ENCODE measurements at regions not wholly inside any gene's neighbourhood (a gene's known extent, or its start where the extent isn't known, plus 50 kb on each side); places are given as distances from the start of the nearest gene placed in this dataset.

DNA sequence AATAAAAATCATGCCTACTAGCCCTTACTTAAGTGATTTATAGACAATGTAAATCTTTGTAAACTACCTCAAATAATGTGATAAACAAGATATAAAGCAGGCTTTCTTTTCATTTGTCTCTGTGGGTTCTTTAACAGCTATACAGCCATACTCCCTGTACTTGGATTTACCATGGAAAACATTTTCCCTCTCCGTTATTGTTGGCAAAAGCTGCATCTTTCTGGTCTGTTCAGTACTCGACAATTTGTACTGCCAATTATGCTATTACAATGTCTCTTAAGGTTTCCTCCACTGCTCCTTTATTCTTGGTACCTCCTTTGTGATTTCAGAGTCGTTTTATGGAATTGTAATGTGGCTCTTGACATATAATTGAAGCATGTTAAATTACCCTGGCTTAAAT is 426.3 kb upstream of the PKDCC start:
- DNase-seq = no peak

DNA sequence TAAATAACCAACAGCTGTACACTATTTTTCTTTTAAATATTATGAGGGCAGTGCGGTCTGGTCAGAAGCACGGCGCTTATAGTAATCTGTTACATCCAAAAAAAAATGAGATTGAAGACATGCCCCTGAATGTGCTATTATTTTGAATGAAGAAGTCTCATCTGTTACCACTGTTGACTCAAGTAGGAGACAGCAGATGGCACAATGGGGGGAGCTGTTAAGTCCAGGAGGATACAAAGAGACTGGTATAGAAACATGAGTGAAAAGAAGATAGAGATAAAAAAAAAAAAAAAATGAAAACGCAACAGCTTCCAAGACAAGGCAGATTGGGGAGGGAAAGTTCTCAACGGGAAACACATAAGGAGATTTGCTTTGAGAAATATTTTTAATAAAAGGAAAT is 425.5 kb upstream of the PKDCC start:
- DNase-seq = no peak

DNA sequence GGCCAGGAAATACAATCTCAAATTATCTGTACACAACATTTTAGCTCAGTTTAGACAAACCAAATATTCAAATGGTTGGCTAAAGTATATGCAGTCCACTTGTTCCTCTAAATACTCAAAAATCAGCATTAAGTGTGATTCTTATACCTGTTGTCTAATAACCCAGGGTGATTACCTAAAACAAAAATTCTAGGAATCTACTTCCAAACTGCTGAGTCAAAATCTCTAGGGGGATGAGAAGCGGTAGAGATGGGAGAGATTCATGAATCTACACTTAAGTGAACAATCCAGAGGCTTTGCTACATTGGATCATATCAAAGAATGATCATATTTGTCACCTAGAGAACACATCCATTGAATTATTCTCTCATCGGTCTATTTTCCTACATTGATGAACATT is 420.9 kb upstream of the PKDCC start:
- no peak for DNase-seq

DNA sequence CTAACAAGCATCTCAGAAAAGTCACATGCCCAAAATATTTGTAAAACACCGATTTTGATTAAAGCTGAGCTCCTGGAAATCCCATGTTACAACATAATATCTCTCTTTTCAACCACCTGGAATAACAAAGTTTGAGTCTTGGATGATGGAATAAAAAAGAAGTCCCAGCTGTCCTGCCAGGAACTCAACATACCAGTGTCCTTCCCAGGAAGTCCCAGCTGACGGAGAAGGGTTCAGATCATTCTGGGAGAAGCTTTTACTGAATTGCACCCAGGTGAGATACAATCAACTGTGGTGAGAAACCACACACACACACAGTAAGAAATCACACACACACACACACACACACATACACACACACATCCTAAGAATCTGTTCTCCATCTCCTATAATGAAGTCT is 413.1 kb upstream of the PKDCC start:
- DNase-seq = no peak

DNA sequence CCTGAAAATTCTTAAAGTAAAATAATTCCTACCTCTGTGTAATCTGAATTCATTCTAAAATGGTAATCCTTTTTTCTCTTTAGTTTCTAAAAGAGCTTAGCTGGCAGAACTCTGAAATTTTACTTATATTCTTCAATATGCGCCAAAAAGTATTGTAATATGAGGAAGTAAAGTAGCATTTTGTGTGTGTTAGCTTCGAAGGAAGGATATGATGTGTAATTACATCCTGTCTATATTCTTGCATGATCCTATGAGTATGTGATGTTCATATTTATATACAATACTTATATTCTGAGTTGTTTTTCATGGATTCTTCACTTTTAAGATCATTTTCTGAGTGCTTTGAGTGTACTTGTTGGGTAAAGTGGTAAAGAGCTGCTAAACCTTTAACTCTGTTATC is 402.9 kb upstream of the PKDCC start:
- DNase-seq = no peak

DNA sequence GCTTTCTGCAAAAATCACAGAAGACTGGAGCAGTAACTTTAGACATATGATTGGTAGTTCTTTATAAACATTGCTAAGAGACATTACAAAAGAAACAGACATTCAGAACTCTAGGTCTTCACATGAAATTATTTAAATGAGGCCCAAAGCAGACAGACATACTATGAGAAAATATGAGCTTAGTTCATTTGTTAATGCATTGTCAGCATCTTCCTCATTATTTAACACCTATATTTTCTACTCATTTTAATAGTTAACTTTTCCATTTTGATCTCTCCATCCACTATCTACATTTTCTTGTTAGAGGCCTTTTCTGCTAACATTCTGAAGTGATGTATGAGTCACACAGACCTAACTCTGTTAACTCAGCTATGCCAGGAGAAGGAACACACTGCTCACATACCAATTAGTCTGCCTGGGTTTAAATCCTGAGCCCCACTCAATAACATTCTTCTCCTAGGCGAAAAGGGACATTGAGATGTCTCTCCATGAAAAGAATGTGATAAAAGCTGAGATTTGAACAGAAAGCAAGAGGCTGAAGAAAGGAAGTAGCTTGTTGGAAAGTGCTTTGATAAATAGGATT is 400.3 kb upstream of the PKDCC start:
- DNase-seq = no peak

DNA sequence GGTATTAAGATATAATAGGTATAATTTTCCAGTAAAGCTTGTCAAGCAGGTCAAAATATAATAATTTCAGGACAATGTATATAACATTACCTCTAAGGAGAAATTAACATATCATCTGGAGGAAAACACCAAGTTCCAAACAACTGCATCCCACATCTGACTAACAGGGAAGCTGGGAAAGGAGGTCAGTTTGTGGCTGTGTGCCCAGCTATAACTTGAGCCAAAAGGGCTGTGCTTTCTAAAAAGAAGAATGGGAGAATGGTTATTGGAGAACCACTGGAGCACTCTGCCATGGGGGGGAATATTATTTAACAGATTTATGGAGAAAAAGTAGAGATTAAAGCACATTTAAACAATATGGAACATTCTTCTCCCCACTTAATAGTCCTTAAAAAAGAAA is 390.6 kb upstream of the PKDCC start:
- DNase-seq = no peak

DNA sequence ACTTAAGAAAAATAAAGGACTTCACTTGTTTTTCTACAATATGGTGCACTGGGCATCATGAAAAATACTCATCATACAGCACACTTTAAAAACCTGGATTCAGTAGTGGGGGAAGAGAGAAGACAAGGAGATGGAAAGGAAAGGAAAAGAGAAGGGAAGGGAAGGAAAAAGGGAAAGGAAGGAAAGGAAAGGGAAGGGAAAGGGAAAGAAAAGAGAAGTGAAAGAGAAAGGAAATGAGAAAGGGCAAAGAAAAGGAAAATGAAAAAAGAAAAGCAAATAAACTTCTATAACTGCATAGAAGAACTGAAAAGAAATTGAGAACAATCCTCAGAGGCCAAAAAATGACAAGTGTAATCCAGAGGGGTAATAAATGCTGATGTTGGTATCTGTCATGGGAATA is 388.1 kb upstream of the PKDCC start:
- no peak for DNase-seq

DNA sequence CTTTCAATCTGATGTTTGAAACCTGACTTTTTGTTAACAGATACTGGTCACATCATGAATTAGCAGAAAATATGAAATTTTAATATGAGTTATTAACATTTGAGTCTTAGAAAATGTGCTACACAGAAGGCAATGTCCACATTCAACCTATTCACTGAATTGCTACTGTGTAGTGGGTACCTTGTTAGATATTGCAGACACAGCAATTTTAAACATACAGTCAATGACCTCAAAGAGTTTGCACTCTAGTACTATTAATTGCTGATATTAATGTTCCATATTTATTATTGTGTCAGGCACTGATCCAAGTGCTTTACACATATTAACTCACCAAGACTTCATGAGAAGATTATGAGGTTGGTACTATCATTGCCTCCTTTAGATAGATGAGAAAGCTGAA is 385.4 kb upstream of the PKDCC start:
- DNase-seq = no peak

DNA sequence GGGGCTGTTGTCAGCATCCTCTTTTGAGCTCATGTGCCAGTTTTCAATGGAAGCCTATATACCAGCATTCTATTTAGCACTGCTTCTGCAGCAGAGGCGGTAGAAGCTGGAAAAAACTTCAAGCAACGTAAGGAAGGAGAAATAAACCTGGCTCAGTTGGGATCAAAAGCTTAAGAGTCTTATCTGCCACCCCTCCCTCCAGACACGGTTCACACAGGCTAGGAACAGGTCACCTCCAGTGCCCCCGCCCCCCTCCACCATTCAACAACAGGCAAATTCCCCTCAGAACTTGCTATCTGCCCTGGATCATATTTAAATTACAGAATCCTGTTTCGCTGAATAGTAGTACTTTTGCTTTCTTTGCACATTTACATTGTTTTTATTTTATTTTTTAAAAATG is 384.8 kb upstream of the PKDCC start:
- no peak for DNase-seq

DNA sequence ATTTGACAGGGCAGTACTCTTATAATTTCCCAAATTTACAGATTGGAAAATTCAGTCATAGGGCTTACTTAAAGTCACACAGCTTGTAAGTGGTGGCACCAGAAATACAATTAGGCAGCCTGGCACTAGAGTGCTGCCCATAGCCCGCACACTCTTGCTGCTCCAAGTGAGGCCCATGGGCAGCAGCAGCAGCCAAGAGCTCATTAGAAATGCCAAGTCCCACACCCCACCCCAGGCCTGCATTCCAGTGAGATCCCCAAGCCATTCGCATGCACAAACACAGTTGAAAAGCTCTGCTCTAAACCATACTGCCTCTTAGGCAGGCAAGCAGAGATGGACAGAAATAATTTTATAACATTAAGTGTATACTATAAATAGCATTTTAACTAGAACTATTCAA is 379.3 kb upstream of the PKDCC start:
- no peak for DNase-seq

DNA sequence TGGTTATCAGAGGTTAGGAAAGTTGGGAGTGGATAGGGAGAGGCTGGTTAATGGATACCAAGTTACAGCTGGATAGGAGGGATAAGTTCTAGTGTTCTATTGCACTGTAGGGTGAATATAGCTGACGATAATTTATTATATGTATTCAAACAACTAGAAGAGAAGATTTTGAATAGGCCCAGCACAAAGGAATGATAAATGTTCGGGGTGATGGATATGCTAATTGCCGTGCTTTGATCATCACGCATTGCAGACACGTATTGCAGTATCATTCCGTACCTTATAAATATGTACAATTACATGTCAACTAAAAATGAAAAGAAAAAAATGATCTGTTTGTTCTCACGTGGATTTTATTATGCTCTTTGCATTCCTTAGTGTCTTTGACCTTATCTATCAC is 369.2 kb upstream of the PKDCC start:
- no peak for DNase-seq

DNA sequence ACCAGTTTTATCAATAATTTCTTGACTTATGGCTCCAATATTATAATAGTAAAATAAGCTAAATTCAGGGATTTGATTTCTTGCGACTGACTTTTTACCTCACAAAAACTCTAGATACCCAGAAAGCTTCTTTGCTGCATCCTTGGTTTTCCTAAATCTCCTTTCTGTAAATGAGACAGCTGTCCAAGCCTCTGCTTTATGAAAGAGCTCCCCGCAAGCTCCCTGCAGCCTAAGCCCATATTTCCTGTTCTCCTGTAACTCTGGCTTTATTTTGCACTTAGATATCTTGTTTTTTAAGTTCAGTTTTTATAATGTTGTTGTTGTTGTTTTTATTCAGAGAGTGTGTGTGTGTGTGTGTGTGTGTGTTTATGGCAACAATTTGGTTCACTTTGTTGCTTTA is 361.7 kb upstream of the PKDCC start:
- no peak for DNase-seq

DNA sequence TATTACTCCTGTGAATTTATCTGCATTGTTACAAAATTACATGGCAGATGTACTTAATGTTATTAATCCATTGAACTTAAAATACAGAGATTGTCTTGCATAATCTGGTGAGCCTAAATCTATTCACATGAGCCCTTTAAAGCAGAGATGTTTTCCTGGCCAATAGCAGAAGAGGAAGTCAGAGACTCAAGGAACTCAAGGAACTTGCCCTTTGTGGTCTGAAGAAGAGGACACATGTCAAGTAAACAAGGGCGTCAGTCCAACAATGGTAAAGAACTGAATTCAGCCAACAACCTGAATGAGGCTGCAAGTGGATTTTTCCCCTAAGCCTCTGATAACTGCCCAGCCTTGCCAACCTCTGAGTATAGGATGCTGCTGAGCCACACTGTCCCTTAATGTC is 356.3 kb upstream of the PKDCC start:
- DNase-seq = no peak

DNA sequence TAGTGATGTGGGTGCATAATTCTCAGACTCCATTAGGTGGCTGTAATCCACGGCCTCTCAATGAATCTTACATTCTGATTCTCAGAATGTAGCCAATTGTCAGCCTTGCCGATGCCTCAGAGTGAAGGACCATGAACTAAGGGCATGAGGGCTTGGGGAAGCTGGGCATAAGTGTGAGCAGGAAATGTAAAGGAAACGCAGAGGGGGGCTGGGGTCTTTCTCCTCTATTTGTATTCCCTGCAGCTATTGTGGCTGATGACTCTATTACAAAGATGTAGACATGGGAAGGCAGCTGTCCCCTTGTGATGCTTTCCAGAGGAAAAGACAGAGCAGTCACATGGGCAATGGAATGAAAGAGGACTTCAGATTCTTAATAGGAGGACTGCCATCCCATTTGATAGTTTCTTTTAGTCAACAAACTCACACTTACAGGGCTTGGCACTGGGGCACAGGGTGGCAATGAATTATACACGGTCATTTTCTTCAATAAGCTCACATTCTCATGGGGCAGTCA is 353.2 kb upstream of the PKDCC start:
- DNase-seq = no peak

DNA sequence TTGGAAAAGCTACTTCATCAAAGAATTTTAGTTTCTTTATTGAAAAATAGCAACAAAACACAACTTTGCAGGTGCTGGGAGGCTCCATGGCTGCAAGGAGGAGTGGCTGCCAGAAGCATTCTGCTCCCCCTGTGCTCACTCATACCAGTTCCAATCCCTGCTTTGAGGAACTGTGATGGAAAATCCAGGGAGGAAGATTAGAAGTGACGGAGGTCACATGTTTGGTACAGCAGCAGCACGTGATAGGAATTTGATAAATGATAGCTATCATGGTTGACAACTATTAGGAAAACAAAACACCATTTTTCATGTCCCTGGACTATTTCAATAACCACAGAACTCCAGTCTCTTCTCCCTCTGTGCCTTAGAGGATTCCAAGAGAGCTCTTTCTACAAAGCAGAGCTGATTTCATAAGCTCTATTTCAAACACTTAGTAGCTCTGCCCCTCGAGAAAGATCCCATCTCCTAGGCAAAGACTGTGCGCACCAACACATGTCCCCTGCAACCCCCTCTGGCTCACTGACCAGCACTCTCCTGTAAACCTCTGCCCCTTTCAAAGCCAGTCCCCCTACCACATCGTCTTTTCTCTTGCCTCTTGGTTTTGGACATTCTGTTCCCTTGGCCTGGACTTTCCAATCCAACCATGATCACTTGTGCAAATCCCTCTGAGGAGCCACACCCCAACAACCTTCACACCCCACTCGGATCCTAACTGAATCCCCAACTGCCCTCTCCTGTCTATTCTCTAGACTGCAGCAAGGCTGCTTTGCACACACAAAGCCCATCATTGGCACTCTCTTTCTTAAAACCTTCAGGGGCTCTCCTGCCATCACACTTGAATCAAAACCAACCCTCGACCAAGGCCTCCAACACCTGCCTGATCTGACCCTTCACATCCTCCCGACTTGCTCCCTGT is 352.4 kb upstream of the PKDCC start:
- DNase-seq = no peak

DNA sequence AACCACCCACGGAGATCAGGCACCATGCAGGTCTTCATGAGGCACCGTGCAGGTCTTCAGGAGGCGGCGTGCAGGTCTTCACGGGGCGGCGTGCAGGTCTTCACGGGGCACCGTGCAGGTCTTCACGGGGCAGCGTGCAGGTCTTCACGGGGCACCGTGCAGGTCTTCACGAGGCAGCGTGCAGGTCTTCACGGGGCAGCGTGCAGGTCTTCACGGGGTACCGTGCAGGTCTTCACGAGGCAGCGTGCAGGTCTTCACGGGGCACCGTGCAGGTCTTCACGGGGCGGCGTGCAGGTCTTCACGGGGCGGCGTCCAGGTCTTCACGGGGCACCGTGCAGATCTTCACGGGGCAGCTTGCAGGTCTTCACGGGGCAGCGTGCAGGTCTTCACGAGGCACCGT is 350.4 kb upstream of the PKDCC start:
- no peak for DNase-seq

DNA sequence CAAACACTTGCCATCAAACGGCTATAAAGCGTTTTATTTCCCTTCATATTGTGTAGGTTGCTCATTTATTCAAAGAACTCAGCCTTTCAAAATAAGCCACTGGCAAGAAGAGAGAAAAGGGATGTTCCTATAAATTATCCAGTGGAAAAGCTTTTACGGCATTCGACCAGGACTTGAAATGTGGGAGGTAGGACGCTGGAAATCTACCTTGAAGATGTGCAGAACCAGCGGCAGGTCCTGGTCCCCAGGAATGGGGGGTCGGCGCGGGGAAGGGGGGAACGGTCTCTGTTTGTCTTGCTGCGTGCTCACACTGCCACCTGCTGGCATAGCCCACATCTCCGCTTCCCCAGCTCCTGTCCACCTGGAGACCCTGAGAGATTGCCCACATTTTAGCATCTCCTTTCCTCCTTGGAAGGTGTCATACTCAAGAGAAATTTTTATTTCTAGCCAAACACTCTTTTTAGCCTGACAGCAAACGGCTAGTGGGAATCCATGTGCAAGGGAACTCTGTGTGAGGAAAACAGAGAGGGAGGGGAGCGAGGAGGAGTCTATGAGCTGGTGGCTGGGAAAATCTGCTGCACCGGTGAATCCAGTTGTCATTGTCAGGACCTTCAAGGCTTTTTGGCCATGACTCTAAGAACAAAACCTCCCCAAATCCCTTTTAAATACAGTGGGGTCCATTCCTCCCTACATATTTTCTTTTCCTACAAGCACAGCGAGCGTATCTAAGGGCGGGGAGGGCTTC is 349.0 kb upstream of the PKDCC start:
- no peak for DNase-seq

DNA sequence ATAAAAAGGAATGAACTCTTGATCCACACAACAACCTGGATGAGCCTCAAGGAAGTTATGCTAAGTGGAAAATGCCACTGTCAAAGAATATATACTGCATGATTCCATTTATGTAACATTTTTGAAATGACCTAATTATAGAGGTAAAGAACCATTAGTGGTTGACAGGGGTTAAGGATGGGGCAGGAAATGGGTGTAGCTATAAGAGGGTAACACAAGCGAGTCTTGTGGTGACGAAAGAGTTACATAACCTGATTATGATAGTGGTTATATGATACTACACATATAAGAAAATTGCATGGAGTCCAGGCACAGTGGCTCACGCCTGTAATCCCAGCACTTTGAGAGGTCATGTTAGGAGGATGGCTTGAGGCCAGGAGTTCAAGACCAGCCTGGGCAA is 346.6 kb upstream of the PKDCC start:
- DNase-seq = no peak

DNA sequence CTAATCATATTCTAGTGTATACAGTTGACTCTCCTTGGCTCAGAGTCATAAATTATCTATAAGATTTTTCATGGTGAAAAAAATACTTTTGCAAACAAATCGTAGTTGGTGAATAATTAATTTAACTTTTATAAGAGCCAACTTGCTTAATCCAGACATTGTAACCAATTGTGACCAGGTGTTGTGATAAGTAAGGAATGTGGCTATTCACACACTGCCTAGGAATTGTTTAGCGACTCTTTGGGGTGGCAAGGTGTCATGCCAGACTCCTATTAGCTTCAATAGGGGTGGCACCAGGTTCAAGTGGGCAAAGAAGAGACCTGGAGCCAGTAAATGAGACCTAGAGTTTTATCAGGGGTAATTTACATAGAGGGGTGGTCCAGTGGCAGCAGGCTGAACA is 344.7 kb upstream of the PKDCC start:
- no peak for DNase-seq

DNA sequence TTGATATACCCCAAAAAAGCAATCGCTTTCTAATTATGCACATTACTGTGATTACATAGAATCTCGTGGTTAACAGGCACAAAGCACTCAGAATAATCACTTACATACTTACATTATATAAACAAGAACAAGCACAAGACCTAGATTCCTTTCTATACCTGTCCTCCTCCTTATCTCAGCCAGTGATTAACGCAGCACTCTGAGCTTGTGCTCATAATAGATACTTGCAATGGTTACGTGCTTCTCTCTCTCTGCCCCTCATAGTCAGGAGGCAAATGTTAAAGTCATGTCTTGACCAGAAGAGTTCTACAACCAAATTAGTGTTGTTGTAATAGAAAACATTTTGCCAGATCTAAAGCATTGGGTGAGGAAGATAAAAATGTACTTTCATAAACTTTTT is 342.2 kb upstream of the PKDCC start:
- DNase-seq = no peak

DNA sequence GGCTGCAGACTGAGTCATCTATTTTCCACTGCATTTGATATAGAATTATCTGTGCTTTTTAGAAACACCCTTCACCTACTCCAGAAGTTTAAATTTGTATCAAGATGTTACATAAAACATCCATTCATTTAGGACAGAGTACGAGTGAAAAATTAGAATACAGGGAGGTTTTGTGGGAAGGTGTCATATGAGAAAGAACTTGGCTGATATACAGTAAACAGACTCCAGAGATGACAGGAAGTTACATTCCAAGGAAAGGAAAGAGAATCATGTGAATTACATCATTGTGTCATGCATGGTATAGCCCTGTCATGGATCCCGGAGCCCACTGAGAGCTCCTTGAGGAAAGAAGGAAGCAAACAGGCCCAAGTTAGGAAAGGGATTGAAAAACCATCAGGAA is 341.5 kb upstream of the PKDCC start:
- DNase-seq = no peak

DNA sequence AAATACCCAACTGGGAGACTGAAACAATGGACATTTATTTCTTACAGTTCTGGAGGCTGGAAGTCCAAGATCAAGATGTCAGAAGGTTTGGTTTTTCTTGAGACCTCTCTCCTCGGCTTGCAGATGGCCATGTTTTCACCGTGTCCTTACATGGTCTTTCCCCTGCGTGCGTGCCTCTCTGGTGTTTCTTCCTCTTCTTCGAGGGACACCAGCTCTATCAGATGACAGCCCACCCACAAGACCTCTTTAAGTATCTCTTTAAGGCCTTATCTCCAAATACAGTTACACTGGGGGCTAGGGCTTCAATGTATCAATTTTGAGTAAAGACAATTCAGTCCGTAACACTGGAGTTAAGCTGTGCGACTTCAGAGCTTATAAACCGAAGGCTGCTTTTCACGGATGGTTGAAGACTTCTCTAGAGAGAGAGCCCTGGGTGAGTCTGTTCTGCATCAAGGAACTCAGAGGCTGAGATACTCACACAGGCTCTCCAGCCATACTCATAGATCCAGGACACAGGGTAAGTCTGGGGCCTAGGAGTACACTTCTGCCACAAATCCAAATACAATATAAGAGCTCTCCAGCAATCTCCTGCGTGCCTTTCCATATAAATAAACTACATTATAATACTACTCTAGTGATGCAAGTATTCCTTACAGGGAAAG is 339.9 kb upstream of the PKDCC start:
- no peak for DNase-seq
